H9 (cell line): ENCODE measurements at regions not wholly inside any gene's neighbourhood (a gene's known extent, or its start where the extent isn't known, plus 50 kb on each side); places are given as distances from the start of the nearest gene placed in this dataset.

Source experiments
- DNase-seq: peaks from one replicate; pipeline ENCODE4 v3.0.0-alpha.2; 2017
- H2AFZ ChIP-seq: one replicate; pipeline ENCODE4 v1.6.1; 2013; ENCODE audit warnings: mild to moderate bottlenecking, low read length, control low read depth, moderate library complexity
- H2AK5ac ChIP-seq: 2 replicates; pipeline ENCODE4 v1.6.1; 2013; ENCODE audit warnings: low read length, control low read depth, mixed read lengths; ENCODE audit not compliant: insufficient read length
- H2BK120ac ChIP-seq: one replicate; pipeline ENCODE4 v1.6.1; 2013; ENCODE audit warnings: low read depth, mild to moderate bottlenecking, low read length, control low read depth, inconsistent platforms; ENCODE audit not compliant: poor library complexity, severe bottlenecking
- H2BK12ac ChIP-seq: 2 replicates; pipeline ENCODE4 v1.6.1; 2013; ENCODE audit warnings: low read length, control low read depth, mixed read lengths, low read depth; ENCODE audit not compliant: insufficient read length
- H2BK15ac ChIP-seq: 2 replicates; pipeline ENCODE4 v1.6.1; 2013; ENCODE audit warnings: low read depth, low read length, control low read depth
- H2BK20ac ChIP-seq: one replicate; pipeline ENCODE4 v1.6.1; 2013; ENCODE audit warnings: low read depth, mild to moderate bottlenecking, low read length, control low read depth, inconsistent platforms; ENCODE audit not compliant: poor library complexity, severe bottlenecking
- H2BK5ac ChIP-seq: 2 replicates; pipeline ENCODE4 v1.6.1; 2013; ENCODE audit warnings: low read length, control low read depth, mixed read lengths; ENCODE audit not compliant: insufficient read length
- H3K14ac ChIP-seq: 2 replicates; pipeline ENCODE4 v1.6.1; 2013; ENCODE audit warnings: low read length, control low read depth; ENCODE audit not compliant: insufficient read depth
- H3K18ac ChIP-seq: 2 replicates; pipeline ENCODE4 v1.6.1; 2013; ENCODE audit warnings: low read depth, mild to moderate bottlenecking, mixed read lengths, low read length, control low read depth; ENCODE audit not compliant: insufficient read length
- H3K23ac ChIP-seq: 2 replicates; pipeline ENCODE4 v1.6.1; 2013; ENCODE audit warnings: low read length, control low read depth, mixed read lengths, low read depth; ENCODE audit not compliant: insufficient read length
- H3K23me2 ChIP-seq: 2 replicates; pipeline ENCODE4 v1.6.1; 2013; ENCODE audit warnings: low read depth, mild to moderate bottlenecking, mixed read lengths, low read length, control low read depth; ENCODE audit not compliant: insufficient read length, poor library complexity, severe bottlenecking
- H3K27ac ChIP-seq: 2 replicates; pipeline ENCODE4 v1.5.1; 2013; ENCODE audit warnings: low read length, control low read depth, mixed read lengths, low read depth; ENCODE audit not compliant: insufficient read length
- H3K27me3 ChIP-seq: 2 replicates; pipeline ENCODE4 v1.6.1; 2013; ENCODE audit warnings: low read length, control low read depth, inconsistent platforms; ENCODE audit not compliant: insufficient read depth
- H3K4ac ChIP-seq: 2 replicates; pipeline ENCODE4 v1.6.1; 2013; ENCODE audit warnings: low read depth, mild to moderate bottlenecking, control low read depth, inconsistent platforms, low read length, moderate library complexity
- H3K4me1 ChIP-seq: 2 replicates; pipeline ENCODE4 v1.6.1; 2013; ENCODE audit warnings: low read length, control low read depth, inconsistent platforms; ENCODE audit not compliant: insufficient read depth
- H3K4me2 ChIP-seq: 2 replicates; pipeline ENCODE4 v1.6.1; 2013; ENCODE audit warnings: low read length, control low read depth, mixed read lengths; ENCODE audit not compliant: insufficient read length, insufficient read depth
- H3K56ac ChIP-seq: 2 replicates; pipeline ENCODE4 v1.6.1; 2013; ENCODE audit warnings: low read depth, mild to moderate bottlenecking, mixed read lengths, low read length, control low read depth; ENCODE audit not compliant: insufficient read length
- H3K79me1 ChIP-seq: 2 replicates; pipeline ENCODE4 v1.6.1; 2013; ENCODE audit warnings: low read depth, mild to moderate bottlenecking, moderate library complexity, low read length, control low read depth, inconsistent platforms; ENCODE audit not compliant: insufficient read depth, poor library complexity, severe bottlenecking
- H3K79me2 ChIP-seq: 2 replicates; pipeline ENCODE4 v1.6.1; 2013; ENCODE audit warnings: low read length, control low read depth, inconsistent platforms; ENCODE audit not compliant: insufficient read depth
- H3K9ac ChIP-seq: 2 replicates; pipeline ENCODE4 v1.6.1; 2013; ENCODE audit warnings: low read length, control low read depth, mixed read lengths; ENCODE audit not compliant: insufficient read length; ENCODE audit errors: extremely low read depth
- H3K9me3 ChIP-seq: one replicate; pipeline ENCODE4 v1.6.1; 2013; ENCODE audit warnings: low read depth, low read length, inconsistent platforms; ENCODE audit not compliant: control insufficient read depth
- H3T11ph ChIP-seq: one replicate; pipeline ENCODE4 v1.6.1; 2013; ENCODE audit warnings: mild to moderate bottlenecking, low read length, control low read depth, inconsistent platforms
- H4K20me1 ChIP-seq: one replicate; pipeline ENCODE4 v1.6.1; 2013; ENCODE audit not compliant: control insufficient read depth, insufficient read length, insufficient read depth
- H4K5ac ChIP-seq: 2 replicates; pipeline ENCODE4 v1.6.1; 2013; ENCODE audit warnings: low read depth, mild to moderate bottlenecking, mixed read lengths, low read length, control low read depth; ENCODE audit not compliant: insufficient read length
- H4K8ac ChIP-seq: replicated peaks from 2 replicates; pipeline ENCODE4 v1.6.1; 2013; ENCODE audit warnings: low read length, control low read depth, mixed read lengths, low read depth; ENCODE audit not compliant: insufficient read length
- H4K91ac ChIP-seq: 2 replicates; pipeline ENCODE4 v1.6.1; 2013; ENCODE audit warnings: low read depth, mild to moderate bottlenecking, moderate library complexity, mixed read lengths, low read length, control low read depth; ENCODE audit not compliant: insufficient read length
- H3K27ac Mint-ChIP-seq, 3 experiments: 2 replicates in 2 of 3; 3 replicates in 1 of 3; pipeline ENCODE4 v1.8.0; 2020 to 2021; ENCODE audit warnings: mixed read lengths in 3 of 3, mild to moderate bottlenecking in 1 of 3, moderate library complexity in 1 of 3
- H3K27me3 Mint-ChIP-seq: 2 replicates; pipeline ENCODE4 v1.8.0; 2021; ENCODE audit warnings: low read depth, mild to moderate bottlenecking, moderate library complexity, mixed read lengths
- H3K36me3 Mint-ChIP-seq, 3 experiments: 2 replicates in 2 of 3; 3 replicates in 1 of 3; pipeline ENCODE4 v1.8.0; 2020 to 2021; ENCODE audit warnings: low read depth in 3 of 3, mixed read lengths in 3 of 3; ENCODE audit not compliant: insufficient read depth in 1 of 3
- H3K4me1 Mint-ChIP-seq, 2 experiments: 2 replicates each; pipeline ENCODE4 v1.8.0; 2020; ENCODE audit warnings: mixed read lengths in 2 of 2
- H3K4me3 Mint-ChIP-seq, 2 experiments: 2 replicates in 1 of 2; 3 replicates in 1 of 2; pipeline ENCODE4 v1.8.0; 2020 to 2021; ENCODE audit warnings: mild to moderate bottlenecking in 2 of 2, mixed read lengths in 2 of 2, moderate library complexity in 1 of 2
- H3K9me3 Mint-ChIP-seq, 2 experiments: 2 replicates in 1 of 2; 3 replicates in 1 of 2; pipeline ENCODE4 v1.8.0; 2020; ENCODE audit warnings: mild to moderate bottlenecking in 2 of 2, mixed read lengths in 2 of 2, moderate library complexity in 1 of 2
- WGBS: extraction: QIAGEN DNeasy Blood & Tissue Kit; methylation state at CpG from one replicate; pipeline ENCODE4 v1.1.7; 2013; ENCODE audit warnings: missing lambda C conversion rate, low lambda C conversion rate, mixed read lengths; ENCODE audit not compliant: insufficient read length; ENCODE audit errors: extremely low coverage; 5-methylcytosine and 5-hydroxymethylcytosine counted together
- TF ChIP-seq, protein P1 (sequence below): fragments of 200-600 bp; sonication (generic); conservative IDR thresholded peaks from 3 replicates; pipeline ENCODE4 v1.8.0; 2021; ENCODE audit warnings: antibody characterized with exemption, mild to moderate bottlenecking

DNA sequence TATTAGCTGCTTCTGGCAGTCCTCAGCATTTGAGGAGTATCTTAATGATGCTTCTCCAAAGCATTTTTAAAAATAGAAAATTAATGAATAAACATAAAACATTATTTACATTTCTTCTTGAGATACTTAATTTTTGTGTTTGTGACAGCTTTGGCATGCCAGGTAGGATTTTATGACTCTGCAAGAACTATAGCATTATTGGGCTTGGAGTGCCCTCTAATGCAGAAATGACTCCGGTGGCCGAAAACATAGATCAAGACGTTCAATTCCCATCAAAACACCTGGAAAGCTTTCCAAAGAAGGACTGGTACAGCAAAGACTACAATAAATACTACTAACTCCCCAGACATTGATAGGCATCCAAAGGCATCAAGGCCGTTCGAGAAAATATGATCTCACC is 366.4 kb upstream of the CXADR start:
- Histone ChIP-seq H3K27me3 (no peaks in the 10 kb centered on the region), H2BK12ac (no peak overlapping the region), H3K23me2 (no peaks in the 10 kb centered on the region), H2AK5ac (no peak overlapping the region), H4K20me1 (no peaks in the 10 kb centered on the region), H4K91ac (no peak overlapping the region), H2BK20ac (no peak overlapping the region), H3K56ac (no peak overlapping the region), H3K18ac (no peak overlapping the region), H4K5ac (no peak overlapping the region), H4K8ac (no peak overlapping the region), H3K9me3 (no peaks in the 10 kb centered on the region), H3K4me2 (no peak overlapping the region), H3K4ac (no peak overlapping the region), H3K79me1 (no peaks in the 10 kb centered on the region), H3T11ph (no peak overlapping the region), H3K4me1 (no peaks in the 10 kb centered on the region), H3K14ac (no peak overlapping the region), H3K79me2 (no peaks in the 10 kb centered on the region), H2AFZ (no peak overlapping the region), H2BK5ac (no peak overlapping the region), H3K9ac (no peak overlapping the region), H2BK15ac (no peak overlapping the region), H3K23ac (no peak overlapping the region), H3K27ac (no peak overlapping the region), H2BK120ac (no peak overlapping the region)
- WGBS, result no CpG with 5 or more reads among the region's 5 CpGs
- no peak for DNase-seq
- TF ChIP-seq, protein P1, sequence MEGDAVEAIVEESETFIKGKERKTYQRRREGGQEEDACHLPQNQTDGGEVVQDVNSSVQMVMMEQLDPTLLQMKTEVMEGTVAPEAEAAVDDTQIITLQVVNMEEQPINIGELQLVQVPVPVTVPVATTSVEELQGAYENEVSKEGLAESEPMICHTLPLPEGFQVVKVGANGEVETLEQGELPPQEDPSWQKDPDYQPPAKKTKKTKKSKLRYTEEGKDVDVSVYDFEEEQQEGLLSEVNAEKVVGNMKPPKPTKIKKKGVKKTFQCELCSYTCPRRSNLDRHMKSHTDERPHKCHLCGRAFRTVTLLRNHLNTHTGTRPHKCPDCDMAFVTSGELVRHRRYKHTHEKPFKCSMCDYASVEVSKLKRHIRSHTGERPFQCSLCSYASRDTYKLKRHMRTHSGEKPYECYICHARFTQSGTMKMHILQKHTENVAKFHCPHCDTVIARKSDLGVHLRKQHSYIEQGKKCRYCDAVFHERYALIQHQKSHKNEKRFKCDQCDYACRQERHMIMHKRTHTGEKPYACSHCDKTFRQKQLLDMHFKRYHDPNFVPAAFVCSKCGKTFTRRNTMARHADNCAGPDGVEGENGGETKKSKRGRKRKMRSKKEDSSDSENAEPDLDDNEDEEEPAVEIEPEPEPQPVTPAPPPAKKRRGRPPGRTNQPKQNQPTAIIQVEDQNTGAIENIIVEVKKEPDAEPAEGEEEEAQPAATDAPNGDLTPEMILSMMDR, result peak; percentile 59; the same call in 2 of the 3 replicates
- Mint-ChIP-seq H3K4me1 (peaks cover 3 to 16% of the 10 kb centered on the region in 2 experiments; a peak in 2 of 4 replicates), H3K4me3 (no peak overlapping the region), H3K36me3 (no peaks in the 10 kb centered on the region), H3K27me3 (no peaks in the 10 kb centered on the region), H3K27ac (peak overlapping the region in 1 of 3 experiments; percentile 76; a peak in 2 of 7 replicates), H3K9me3 (no peaks in the 10 kb centered on the region; a peak in 1 of 5 replicates)
